Lung (tissue), 11 donors: ENCODE measurements at regions not wholly inside any gene's neighbourhood (a gene's known extent, or its start where the extent isn't known, plus 50 kb on each side); places are given as distances from the start of the nearest gene placed in this dataset.

Source experiments
- ATAC-seq: fragments of 200-7000 bp; cut with Tn5 transposase; one replicate; pipeline ENCODE4 v1.9.1; 2020; ENCODE audit warnings: moderate number of reproducible peaks; ENCODE audit not compliant: insufficient read depth, low FRiP score
- DNase-seq, 3 donors: peaks; one replicate each; pipeline ENCODE4 v3.0.0-alpha.2; 2013 to 2017
- H3K27ac ChIP-seq, 2 donors: one replicate each; pipeline ENCODE4 v1.5.1; 2013; ENCODE audit warnings: mild to moderate bottlenecking in 2 of 2, moderate library complexity in 2 of 2, control low read depth in 1 of 2, inconsistent platforms in 1 of 2, low read depth in 1 of 2, low read length in 1 of 2
- H3K27me3 ChIP-seq, 3 donors: one replicate each; pipeline ENCODE4 v1.5.1; 2013; ENCODE audit warnings: low read length in 2 of 3; ENCODE audit not compliant: control insufficient read depth in 3 of 3, insufficient read depth in 3 of 3
- H3K36me3 ChIP-seq, 4 donors: one replicate each; pipeline ENCODE4 v1.5.1; 2013; ENCODE audit warnings: low read length in 4 of 4, mild to moderate bottlenecking in 1 of 4, moderate library complexity in 1 of 4; ENCODE audit not compliant: control insufficient read depth in 4 of 4, insufficient read depth in 4 of 4
- H3K4me1 ChIP-seq, 5 donors: one replicate each; pipeline ENCODE4 v1.5.1; 2013; ENCODE audit warnings: low read length in 5 of 5, mild to moderate bottlenecking in 2 of 5, moderate library complexity in 1 of 5; ENCODE audit not compliant: control insufficient read depth in 5 of 5, insufficient read depth in 5 of 5
- H3K4me3 ChIP-seq: one replicate; pipeline ENCODE4 v1.5.1; 2013; ENCODE audit warnings: mild to moderate bottlenecking, control low read depth, moderate library complexity
- H3K9ac ChIP-seq, 2 donors: one replicate each; pipeline ENCODE4 v1.5.1; 2013; ENCODE audit warnings: low read length in 2 of 2, control low read depth in 1 of 2; ENCODE audit not compliant: insufficient read depth in 1 of 2
- H3K9me3 ChIP-seq, 4 donors: one replicate each; pipeline ENCODE4 v1.5.1; 2013; ENCODE audit warnings: low read length in 3 of 4, mild to moderate bottlenecking in 1 of 4, moderate library complexity in 1 of 4; ENCODE audit not compliant: control insufficient read depth in 4 of 4, insufficient read depth in 3 of 4
- CTCF ChIP-seq: IDR thresholded peaks from 2 replicates; pipeline ENCODE4 v1.5.1; 2012; ENCODE audit warnings: mild to moderate bottlenecking; ENCODE audit errors: control extremely low read depth, extremely low read depth
- WGBS, 2 donors: extraction: QIAGEN DNeasy Blood & Tissue Kit; methylation state at CpG; one replicate each; pipeline ENCODE4 v1.1.7; 2013; 5-methylcytosine and 5-hydroxymethylcytosine counted together
- donor health status: control.
- donor health status: control.
- donor health status: Bipolar disorder and iron deficiency.
- donor health status: healthy.
- donor health status: DM: yes; HTN: yes; CAD: no.

- DNase-seq (no peak), ATAC-seq (no peak)
- TF ChIP-seq CTCF, result no peak
- Histone ChIP-seq H3K27ac (no peak overlapping the region), H3K9me3 (peaks cover 0 to 6% (median 4%) of the 10 kb centered on the region in 4 donors), H3K36me3 (no peaks in the 10 kb centered on the region), H3K4me1 (no peaks in the 10 kb centered on the region), H3K4me3 (no peak overlapping the region), H3K9ac (no peak overlapping the region), H3K27me3 (no peaks in the 10 kb centered on the region)
- WGBS, 2 donors, result 73 to 85% methylated on average over 3 of the region's 3 CpGs
Measured at GRCh38 chr16:65861131-65861731, 505.3 kb upstream of the CDH5 start.

GRCh38 chr16:65855171-65856145, 511.0 kb upstream of the CDH5 start:
- Histone ChIP-seq H3K27me3 (no peaks in the 10 kb centered on the region), H3K36me3 (no peaks in the 10 kb centered on the region), H3K4me1 (no peaks in the 10 kb centered on the region), H3K4me3 (no peak overlapping the region), H3K9ac (no peak overlapping the region), H3K9me3 (peaks cover 0 to 11% (median 3%) of the 10 kb centered on the region in 4 donors), H3K27ac (no peak overlapping the region)
- TF ChIP-seq CTCF, result no peak
- DNase-seq, result no peak
- 81 to 86% methylated on average over 11 of the region's 11 CpGs for WGBS, 2 donors
- no peak for ATAC-seq

- no peaks in the 10 kb centered on the region for H3K36me3 ChIP-seq
Measured at GRCh38 chr16:65846210-65846602, 520.3 kb upstream of the CDH5 start.

More at GRCh38 chr16:65846210-65846602, 520.3 kb upstream of the CDH5 start:
- Histone ChIP-seq H3K27ac (no peak overlapping the region), H3K9ac (no peak overlapping the region), H3K4me1 (peaks cover 0 to 14% (median 0%) of the 10 kb centered on the region in 5 donors), H3K4me3 (no peak overlapping the region), H3K27me3 (no peaks in the 10 kb centered on the region), H3K9me3 (peaks cover 0 to 2% (median 0%) of the 10 kb centered on the region in 4 donors)
- 61 to 72% methylated on average over 1 of the region's 1 CpG for WGBS, 2 donors
- no peak for TF ChIP-seq CTCF
- no peak for ATAC-seq
- DNase-seq, result no peak
